AG09309 (cell line): ENCODE measurements at regions not wholly inside any gene's neighbourhood (a gene's known extent, or its start where the extent isn't known, plus 50 kb on each side); places are given as distances from the start of the nearest gene placed in this dataset.

Experiments
- DNase-seq: peaks from one replicate; pipeline ENCODE4 v3.0.0-alpha.2; 2010; ENCODE audit warnings: low read depth
- H3K4me3 ChIP-seq: 2 replicates; pipeline ENCODE4 v1.5.1; 2011; ENCODE audit warnings: mild to moderate bottlenecking, low read depth, low read length, moderate library complexity; ENCODE audit not compliant: control insufficient read depth
- CTCF ChIP-seq: IDR thresholded peaks from 2 replicates; pipeline ENCODE4 v1.5.1; 2011; ENCODE audit warnings: mild to moderate bottlenecking, low read depth, low read length, inconsistent platforms; ENCODE audit not compliant: insufficient read depth, control insufficient read depth; ENCODE audit errors: missing control alignments

GRCh38 chr3:95750097-95750496, 1064.3 kb upstream of the EPHA6 start:
- TF ChIP-seq CTCF: no peak
- DNase-seq: no peak
- no peak overlapping the region for H3K4me3 ChIP-seq

GRCh38 chr3:95751509-95751908, 1062.9 kb upstream of the EPHA6 start:
- no peak for TF ChIP-seq CTCF
- H3K4me3 ChIP-seq: no peak overlapping the region
- no peak for DNase-seq

- DNase-seq: no peak
- no peak overlapping the region for H3K4me3 ChIP-seq
- TF ChIP-seq CTCF: no peak
Observed at GRCh38 chr3:95752199-95752598, 1062.2 kb upstream of the EPHA6 start.

GRCh38 chr3:95758707-95759106, 1055.7 kb upstream of the EPHA6 start:
- no peak for TF ChIP-seq CTCF
- no peak for DNase-seq

GRCh38 chr3:95759614-95760301, 1054.6 kb upstream of the EPHA6 start:
- H3K4me3 ChIP-seq: no peak overlapping the region
- no peak for DNase-seq
- TF ChIP-seq CTCF: no peak

More at GRCh38 chr3:95758707-95759106, 1055.7 kb upstream of the EPHA6 start:
- H3K4me3 ChIP-seq: no peak overlapping the region

- DNase-seq: no peak
- no peak for TF ChIP-seq CTCF
- H3K4me3 ChIP-seq: no peak overlapping the region
Observed at GRCh38 chr3:95775486-95776094, 1038.8 kb upstream of the EPHA6 start.
